Effector memory CD4-positive, alpha-beta T cell (primary cell): ENCODE measurements at regions not wholly inside any gene's neighbourhood (a gene's known extent, or its start where the extent isn't known, plus 50 kb on each side); places are given as distances from the start of the nearest gene placed in this dataset.

Source experiments
- DNase-seq, 3 donors: peaks; one replicate each; pipeline ENCODE4 v3.0.0-alpha.2; 2020
- H3K27ac ChIP-seq: 2 replicates; pipeline ENCODE4 v1.7.0; 2013; ENCODE audit warnings: mild to moderate bottlenecking, low read length, moderate library complexity; ENCODE audit not compliant: insufficient read depth, poor library complexity, severe bottlenecking
- H3K27me3 ChIP-seq: replicated peaks from 2 replicates; pipeline ENCODE4 v1.7.0; 2013; ENCODE audit warnings: mild to moderate bottlenecking, low read length; ENCODE audit not compliant: insufficient read depth, control insufficient read depth, poor library complexity, severe bottlenecking
- H3K36me3 ChIP-seq: 2 replicates; pipeline ENCODE4 v1.7.0; 2013; ENCODE audit warnings: mild to moderate bottlenecking, low read length, moderate library complexity; ENCODE audit not compliant: control insufficient read depth, insufficient read depth
- H3K4me1 ChIP-seq: 2 replicates; pipeline ENCODE4 v1.7.0; 2013; ENCODE audit warnings: low read length, mild to moderate bottlenecking; ENCODE audit not compliant: control insufficient read depth, insufficient read depth, poor library complexity, severe bottlenecking
- H3K4me3 ChIP-seq: 2 replicates; pipeline ENCODE4 v1.7.0; 2013; ENCODE audit warnings: low read length, low read depth, mild to moderate bottlenecking; ENCODE audit not compliant: insufficient read depth, poor library complexity, severe bottlenecking
- H3K9me3 ChIP-seq: 2 replicates; pipeline ENCODE4 v1.7.0; 2013; ENCODE audit warnings: mild to moderate bottlenecking, low read length, moderate library complexity; ENCODE audit not compliant: control insufficient read depth

DNA sequence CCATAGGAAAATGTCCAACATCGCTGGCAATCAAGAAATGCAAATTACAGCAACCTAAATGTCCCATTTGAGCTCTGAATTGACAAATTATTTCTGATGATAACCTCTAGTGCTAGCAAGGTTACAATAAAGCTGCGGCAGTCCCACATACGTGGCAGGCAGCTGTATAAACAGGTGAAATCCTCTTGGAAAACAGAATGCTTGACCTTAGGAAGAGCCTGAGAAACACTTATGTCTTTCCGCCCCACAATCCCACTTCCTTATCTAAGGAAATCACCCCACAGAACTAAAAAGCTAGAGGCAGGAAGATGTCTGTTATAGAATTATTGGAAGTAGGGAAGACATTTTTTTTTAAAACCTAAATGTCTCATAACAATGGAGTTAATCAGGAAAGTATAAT lies 154.3 kb downstream of the KATNIP start:
- H3K27me3 ChIP-seq = no peaks in the 10 kb centered on the region
- no peak overlapping the region for H3K4me3 ChIP-seq
- no peak for DNase-seq
- peaks cover 2% of the 10 kb centered on the region for H3K36me3 ChIP-seq
- no peaks in the 10 kb centered on the region for H3K4me1 ChIP-seq
- H3K9me3 ChIP-seq = no peaks in the 10 kb centered on the region
- H3K27ac ChIP-seq = no peak overlapping the region

GRCh38 chr16:27706156-27706865 lies 156.4 kb downstream of the KATNIP start:
- Histone ChIP-seq H3K27ac (no peak overlapping the region), H3K36me3 (no peaks in the 10 kb centered on the region), H3K4me3 (no peak overlapping the region), H3K4me1 (no peaks in the 10 kb centered on the region), H3K9me3 (no peaks in the 10 kb centered on the region), H3K27me3 (no peaks in the 10 kb centered on the region)
- DNase-seq = no peak

- no peak for DNase-seq
- Histone ChIP-seq H3K27me3 (no peaks in the 10 kb centered on the region), H3K4me1 (no peaks in the 10 kb centered on the region), H3K27ac (no peak overlapping the region), H3K4me3 (no peak overlapping the region), H3K36me3 (no peaks in the 10 kb centered on the region), H3K9me3 (no peaks in the 10 kb centered on the region)
Measured at GRCh38 chr16:27706866-27707685, 157.1 kb downstream of the KATNIP start.

DNA sequence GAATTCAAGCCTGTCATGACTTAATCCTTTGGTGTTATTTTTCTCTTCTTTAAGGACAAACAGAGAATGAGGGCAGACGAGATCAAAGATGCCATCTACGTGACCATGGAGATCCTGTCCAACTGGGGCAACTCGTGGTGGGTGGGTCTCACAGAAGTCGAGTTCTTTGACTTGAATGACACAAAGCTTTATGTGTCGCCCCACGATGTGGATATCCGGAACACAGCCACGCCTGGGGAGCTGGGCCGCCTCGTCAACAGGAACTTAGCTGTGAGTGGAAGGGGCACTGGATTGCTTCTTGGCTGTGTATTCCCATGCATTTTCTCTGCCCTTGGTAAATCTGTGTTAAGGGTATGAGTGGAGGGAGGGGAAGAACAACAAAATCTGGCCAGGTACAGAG lies 158.7 kb downstream of the KATNIP start:
- no peak for DNase-seq
- H3K9me3 ChIP-seq = no peaks in the 10 kb centered on the region
- no peaks in the 10 kb centered on the region for H3K27me3 ChIP-seq
- H3K4me1 ChIP-seq = no peaks in the 10 kb centered on the region
- no peaks in the 10 kb centered on the region for H3K36me3 ChIP-seq
- H3K4me3 ChIP-seq = no peak overlapping the region
- H3K27ac ChIP-seq = no peak overlapping the region

DNA sequence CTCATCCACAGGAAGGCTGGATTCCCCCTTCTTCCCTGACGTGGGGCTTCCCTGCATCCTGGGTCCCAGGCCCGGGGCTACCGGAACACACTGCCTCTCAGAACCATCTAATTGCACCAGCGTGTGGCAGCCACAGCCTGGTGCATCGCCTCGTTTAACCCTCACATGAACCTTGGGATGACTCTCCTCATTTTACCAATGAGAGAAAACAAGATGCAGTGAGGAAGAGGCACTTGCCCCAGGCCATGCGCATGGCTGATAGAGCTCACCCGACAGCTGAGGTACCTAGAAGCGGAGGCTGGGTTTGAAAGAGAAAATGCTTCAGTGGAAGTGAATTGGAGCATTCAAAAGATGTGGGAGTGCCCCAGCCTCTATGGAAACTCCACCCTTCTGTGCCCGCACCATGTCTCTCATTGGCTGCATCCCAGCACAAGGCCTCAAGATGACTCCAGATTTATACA lies 162.3 kb downstream of the KATNIP start:
- H3K4me1 ChIP-seq = no peaks in the 10 kb centered on the region
- no peak overlapping the region for H3K4me3 ChIP-seq
- H3K36me3 ChIP-seq = no peaks in the 10 kb centered on the region
- DNase-seq = no peak
- H3K27me3 ChIP-seq = no peaks in the 10 kb centered on the region
- no peak overlapping the region for H3K27ac ChIP-seq
- no peaks in the 10 kb centered on the region for H3K9me3 ChIP-seq

DNA sequence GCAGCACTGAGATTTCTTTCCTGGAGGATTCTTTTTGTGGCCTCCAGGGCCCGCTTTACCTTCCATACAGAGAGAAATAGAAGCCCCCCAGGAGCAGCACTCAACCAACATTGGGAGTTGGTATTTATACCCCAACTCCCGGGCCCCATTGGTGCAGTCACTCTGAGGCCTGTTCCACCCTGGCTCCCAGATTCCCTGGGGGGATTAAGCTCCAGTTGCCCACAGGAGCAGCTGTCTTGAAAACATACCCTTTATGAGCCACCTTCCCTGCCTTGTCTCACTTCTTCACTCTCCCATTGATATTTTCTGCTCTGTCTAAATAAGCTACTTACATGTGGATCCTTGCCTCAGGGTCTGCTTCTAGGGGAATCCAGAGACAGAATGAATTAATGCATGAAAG lies 167.8 kb downstream of the KATNIP start:
- Histone ChIP-seq H3K4me3 (no peak overlapping the region), H3K4me1 (peaks cover 3% of the 10 kb centered on the region), H3K27me3 (no peaks in the 10 kb centered on the region), H3K27ac (no peak overlapping the region), H3K9me3 (no peaks in the 10 kb centered on the region), H3K36me3 (peaks cover 8% of the 10 kb centered on the region)
- DNase-seq = no peak

- peaks cover 8% of the 10 kb centered on the region for H3K36me3 ChIP-seq
- no peak overlapping the region for H3K4me3 ChIP-seq
- DNase-seq = no peak
- H3K27ac ChIP-seq = no peak overlapping the region
- peaks cover 3% of the 10 kb centered on the region for H3K4me1 ChIP-seq
- no peaks in the 10 kb centered on the region for H3K9me3 ChIP-seq
- no peaks in the 10 kb centered on the region for H3K27me3 ChIP-seq
Measured at GRCh38 chr16:27718201-27719105, 168.5 kb downstream of the KATNIP start.

GRCh38 chr16:27719106-27719445 lies 169.1 kb downstream of the KATNIP start:
- no peaks in the 10 kb centered on the region for H3K27me3 ChIP-seq
- peaks cover 3% of the 10 kb centered on the region for H3K4me1 ChIP-seq
- H3K4me3 ChIP-seq = no peak overlapping the region
- no peaks in the 10 kb centered on the region for H3K9me3 ChIP-seq
- H3K36me3 ChIP-seq = peaks cover 8% of the 10 kb centered on the region
- no peak overlapping the region for H3K27ac ChIP-seq
- DNase-seq = no peak

GRCh38 chr16:27720731-27721530 lies 171.0 kb downstream of the KATNIP start:
- peaks cover 3% of the 10 kb centered on the region for H3K4me1 ChIP-seq
- H3K4me3 ChIP-seq = no peak overlapping the region
- H3K9me3 ChIP-seq = no peaks in the 10 kb centered on the region
- no peaks in the 10 kb centered on the region for H3K27me3 ChIP-seq
- H3K36me3 ChIP-seq = peaks cover 8% of the 10 kb centered on the region
- H3K27ac ChIP-seq = peak overlapping the region; percentile 16
- no peak for DNase-seq
